LHCN-M2 (cell line): ENCODE measurements at regions not wholly inside any gene's neighbourhood (a gene's known extent, or its start where the extent isn't known, plus 50 kb on each side); places are given as distances from the start of the nearest gene placed in this dataset.

Experiments
- DNase-seq: peaks from one replicate; pipeline ENCODE4 v3.0.0-alpha.2; 2012; ENCODE audit warnings: low read depth

DNA sequence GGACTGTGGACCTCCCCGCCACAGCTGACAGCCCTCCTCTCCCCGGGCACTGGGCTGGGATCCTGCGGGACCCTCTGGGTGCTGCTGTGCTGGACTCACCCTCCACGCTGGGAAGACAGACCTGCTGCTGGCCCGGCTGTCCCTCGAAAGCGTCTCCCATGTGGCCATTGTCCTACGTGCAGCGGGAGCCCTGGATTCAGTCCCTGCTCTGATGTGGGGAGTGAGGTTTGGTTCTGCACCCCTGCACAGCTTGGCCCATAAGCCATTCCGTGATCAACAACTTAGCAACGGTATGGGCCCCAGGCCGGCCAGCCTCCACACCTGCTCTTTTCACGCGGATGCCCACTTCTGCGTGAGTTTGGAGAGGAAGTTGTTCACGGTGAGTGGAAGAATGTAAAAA is 195.2 kb downstream of the TEX29 start:
- DNase-seq, result no peak

DNA sequence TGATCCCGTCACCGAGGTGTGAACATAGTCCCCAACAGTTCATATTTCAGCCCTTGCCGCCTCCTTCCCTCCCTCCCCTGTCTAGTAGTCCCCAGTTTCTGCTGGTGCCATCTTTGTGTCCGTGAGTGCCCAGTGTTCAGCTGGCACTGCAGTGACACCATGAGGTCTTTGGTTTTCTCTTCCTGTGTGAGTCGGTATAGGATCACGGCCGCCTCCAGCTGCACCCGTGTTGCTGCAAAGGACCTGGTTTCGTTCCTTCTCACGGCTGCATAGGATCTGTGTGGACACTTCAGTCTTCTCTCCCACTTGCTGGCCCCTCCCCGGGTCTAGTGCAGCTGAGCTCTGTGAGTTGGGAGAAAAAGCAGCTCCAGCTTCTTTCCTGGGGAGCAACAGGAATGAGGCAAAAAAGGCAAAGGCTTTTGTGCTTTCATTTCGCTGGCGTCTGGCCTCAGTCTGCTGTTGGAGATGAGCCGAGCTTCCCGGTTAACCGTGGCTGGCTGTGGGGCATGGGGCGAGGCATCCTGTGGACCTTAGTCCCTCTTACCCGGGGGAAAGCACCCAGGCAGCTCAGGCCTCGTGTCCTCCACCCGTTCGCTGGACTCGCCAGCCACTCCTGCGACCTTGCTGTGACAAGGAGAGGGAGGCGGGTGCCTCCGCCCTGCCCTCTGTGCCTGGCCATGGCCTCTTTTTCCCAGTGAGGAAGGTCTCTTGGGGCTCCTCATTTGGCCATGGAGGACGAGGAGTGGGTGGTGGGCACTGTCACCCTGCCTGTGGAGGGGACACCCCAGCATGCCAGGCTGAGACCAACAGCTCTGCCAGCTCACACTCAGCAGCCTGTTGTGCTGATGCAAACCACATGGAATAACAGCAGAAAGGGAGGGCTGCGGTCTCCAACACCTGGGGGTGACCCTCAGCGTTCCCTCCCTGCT is 196.5 kb downstream of the TEX29 start:
- DNase-seq, result no peak

DNA sequence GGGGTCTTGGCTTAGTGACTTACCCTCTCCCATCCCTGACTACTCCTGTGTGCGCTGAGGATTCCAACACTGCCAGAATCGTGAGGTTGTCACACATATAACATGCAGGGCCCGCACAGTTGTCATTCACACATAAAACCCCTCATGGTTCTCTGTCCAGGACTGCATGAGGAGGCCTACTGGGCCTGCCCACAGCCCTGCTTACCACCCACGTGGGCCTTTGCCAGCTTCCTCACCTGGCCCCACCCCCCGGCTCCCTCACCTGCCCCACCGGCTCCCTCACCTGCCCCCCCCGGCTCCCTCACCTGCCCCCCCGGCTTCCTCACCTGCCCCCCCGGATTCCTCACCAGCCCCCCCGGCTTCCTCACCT is 197.2 kb downstream of the TEX29 start:
- DNase-seq, result no peak

DNA sequence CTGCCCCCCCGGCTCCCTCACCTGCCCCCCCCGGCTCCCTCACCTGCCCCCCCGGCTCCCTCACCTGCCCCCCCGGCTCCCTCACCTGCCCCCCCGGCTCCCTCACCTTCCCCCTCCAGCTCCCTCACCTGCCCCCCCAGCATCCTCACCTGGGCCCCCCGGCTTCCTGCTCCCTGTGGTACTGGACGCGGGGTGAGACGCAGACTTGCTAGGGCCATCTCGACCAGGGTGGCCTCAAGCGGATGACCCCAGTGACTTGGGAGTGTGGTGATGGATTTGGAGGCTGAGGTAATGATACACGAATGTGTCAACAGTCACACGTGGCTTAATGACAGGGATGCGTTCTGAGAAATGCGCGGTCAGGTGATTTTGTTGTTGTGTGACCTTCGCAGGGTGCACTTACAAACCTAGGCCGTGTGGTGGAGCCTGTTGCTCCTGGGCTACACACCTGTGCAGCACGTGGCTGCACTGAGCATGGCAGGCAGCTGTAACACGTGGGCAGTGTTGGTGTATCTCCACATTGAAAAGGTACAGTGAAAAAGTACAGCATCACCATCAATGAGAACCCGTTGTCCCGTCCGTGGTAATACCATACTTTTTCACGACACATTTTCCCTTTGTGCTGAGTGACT is 197.8 kb downstream of the TEX29 start:
- DNase-seq, result no peak

DNA sequence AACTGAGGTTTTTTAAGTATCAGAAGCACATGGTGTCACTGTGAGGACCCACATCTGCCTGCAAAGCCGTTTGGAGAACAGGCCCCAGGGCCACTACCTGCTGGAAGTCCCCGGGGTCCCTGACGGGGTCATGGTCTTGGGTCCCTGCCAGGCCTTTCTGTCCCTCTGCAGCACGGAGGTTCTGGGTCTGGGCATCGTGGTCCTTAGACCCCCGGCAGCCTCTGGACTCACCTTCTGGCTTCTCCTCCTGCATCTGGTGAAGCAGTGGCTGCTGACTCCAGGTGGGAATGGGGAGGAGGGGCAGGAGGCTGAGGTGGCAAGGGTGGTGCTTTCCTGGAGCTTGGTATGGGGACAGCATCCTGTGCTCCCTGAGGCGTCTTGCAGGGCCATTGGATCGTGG is 198.6 kb downstream of the TEX29 start:
- DNase-seq, result no peak

DNA sequence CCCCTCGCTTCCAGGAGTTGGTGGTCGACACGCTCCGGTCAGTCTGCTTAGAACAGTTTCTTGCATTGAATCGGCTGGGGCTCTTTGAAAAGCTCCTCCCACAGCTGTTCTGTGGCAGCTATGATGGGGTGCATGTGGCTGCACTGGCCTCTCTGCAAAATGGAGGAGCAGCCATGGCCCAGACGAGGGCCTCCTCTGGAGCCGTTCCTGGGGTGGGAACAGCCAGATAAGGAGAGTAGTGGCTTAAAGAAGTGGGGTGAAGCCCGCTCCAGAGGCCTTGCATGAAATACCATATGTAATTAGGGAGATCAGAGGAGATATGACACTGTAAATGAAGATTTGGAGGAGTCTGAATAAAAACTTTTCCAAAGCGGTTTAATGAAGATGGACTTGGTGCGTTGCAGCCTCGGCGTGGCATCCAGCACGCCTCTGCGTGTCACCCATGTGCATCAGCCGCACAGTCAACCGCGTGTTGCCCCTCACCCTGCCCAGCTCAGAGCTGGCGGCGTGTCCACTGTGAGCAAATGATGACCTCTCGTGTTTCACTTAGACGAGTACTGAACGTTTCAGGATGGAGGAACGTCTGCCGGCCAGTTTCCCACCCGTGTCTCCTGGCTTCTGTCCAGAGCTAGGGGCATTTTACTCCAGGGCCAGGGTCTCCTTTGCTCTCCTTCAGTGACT is 199.2 kb downstream of the TEX29 start:
- no peak for DNase-seq

DNA sequence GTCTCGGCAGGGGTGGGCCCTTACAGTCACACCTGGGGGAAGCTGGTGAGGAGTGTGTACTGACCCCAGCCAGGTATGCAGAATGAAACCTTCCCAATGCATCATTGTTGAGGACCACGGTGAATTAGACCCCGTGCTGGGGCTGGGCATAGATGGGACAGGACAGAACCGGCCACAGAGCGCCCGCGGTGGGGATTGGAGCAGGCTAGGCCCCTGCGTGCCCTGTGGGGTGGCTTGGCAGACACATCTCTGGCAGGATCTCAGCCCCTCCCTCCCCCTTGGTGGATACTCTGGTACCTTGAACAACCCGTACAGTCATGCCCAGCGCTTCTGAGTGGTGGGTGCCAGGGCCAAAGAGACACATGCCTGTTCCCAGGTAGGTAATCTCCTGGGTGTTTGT is 200.6 kb downstream of the TEX29 start:
- no peak for DNase-seq

DNA sequence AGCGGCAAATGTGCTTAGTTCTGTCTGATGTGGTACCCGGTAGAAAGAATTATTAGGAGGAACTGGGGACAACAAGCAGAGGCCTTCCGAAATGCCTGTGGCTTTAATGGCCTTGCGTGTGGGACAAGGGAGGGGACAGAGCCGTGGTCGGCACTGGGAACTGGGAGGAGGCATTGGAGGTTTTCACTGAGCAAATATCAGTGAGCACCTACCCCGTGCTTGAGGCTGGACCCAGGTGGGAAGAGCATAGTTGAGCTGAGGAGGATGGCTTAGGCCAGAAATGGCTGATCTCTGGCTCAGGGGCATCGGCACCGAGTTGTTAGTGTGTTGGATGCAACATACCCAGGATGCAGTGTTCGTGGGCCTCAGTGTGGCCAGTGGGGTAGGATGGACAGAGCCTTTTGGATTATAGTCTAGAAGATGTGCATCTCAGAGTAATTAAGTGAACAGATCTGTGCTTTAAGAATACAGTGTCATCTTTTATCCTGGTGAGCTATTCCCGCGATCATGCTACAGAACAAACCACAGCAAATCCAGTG is 201.3 kb downstream of the TEX29 start:
- DNase-seq, result no peak

DNA sequence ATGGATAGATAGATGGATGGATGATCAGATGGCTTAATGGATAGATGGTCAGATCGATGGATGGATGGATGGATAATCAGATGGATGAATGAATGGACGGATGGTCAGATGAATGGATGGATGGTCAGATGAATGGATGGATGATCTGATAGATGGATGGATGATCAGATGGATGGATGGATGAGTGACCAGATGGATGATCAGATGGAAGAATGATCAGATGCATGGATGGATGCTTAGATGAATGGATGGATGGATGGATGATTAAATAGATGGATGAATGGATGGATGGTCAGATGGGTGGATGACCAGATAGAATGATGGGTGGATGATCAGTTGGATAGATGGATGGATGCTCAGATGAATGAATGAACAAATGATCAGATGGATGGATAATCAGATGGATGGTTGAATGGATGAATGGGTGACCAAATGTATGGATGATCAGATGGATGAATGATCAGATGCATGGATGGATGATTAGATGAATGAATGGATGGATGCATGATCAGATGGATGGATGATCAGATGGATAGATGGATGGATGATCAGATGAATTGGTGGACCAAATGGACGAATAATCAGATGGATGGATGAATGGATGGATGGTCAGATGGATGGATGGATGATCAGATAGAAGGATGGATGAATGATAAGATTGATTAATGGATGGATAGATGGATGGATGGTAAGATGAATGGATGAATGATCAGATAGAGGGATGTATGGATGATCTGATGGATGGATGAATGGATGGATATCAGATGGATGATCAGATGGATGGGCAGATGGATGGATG is 205.1 kb downstream of the TEX29 start:
- no peak for DNase-seq

DNA sequence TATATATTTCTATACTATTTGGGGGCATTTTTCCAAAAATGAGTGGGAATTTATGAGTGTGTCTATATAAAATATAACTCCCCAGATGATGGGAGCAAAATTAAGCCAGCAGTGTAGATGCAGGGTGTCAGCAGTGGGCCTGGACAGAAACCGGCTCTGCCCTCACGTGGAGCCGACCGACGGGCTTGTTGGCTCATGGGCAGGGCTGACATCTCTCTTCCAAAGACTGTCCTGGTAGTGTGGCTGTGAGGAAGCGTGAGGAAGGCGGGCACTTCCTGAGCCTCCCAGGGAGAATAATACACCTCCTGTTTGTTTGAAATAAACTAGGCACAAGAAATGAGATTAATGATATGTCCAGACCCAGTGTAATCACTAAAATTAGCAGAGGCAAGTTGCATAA is 206.5 kb downstream of the TEX29 start:
- DNase-seq, result no peak

DNA sequence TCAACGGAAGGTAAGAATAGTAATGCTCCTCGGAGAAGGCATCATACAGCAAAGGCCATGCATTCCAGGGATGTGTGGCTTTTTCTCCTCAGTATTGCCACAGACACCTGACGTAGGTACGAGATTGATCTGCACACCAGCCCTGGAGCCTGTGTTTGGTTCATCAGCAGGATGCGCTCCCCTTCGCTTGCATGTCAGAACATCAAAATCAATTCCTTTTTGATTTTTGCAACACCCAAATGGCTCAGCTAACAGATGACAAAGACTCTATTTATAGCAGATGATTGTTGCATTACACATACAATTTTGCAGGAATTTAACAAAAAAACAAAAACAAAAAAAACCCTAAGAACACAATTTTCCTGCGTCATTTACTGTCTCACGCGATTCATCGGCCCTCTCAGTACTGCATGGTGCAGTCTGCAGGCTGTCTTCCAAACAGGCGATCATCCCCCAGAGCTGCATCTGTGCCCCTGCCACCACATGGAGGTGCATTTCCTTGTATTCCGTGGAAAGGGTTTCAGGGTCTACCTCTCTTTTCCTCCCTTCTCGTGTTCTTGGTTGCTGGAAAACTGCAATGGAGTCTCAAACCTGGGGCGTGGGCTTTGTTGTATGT is 207.3 kb downstream of the TEX29 start:
- no peak for DNase-seq

DNA sequence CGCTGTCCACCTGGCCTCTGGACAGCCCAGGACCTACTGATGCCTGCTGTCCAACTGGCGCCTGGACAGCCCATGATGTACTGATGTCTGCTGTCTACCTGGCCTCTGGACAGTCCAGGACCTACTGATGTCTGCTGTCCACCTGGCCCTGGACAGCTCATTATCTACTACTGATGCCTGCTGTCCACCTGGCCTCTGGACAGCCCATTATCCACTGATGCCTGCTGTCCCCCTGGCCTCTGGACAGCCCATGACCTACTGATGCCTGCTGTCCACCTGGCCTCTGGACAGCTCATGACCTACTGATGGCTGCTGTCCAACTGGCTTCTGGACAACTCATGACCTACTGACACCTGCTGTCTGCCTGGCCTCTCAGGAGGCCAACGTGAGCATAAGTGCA is 208.1 kb downstream of the TEX29 start:
- no peak for DNase-seq

DNA sequence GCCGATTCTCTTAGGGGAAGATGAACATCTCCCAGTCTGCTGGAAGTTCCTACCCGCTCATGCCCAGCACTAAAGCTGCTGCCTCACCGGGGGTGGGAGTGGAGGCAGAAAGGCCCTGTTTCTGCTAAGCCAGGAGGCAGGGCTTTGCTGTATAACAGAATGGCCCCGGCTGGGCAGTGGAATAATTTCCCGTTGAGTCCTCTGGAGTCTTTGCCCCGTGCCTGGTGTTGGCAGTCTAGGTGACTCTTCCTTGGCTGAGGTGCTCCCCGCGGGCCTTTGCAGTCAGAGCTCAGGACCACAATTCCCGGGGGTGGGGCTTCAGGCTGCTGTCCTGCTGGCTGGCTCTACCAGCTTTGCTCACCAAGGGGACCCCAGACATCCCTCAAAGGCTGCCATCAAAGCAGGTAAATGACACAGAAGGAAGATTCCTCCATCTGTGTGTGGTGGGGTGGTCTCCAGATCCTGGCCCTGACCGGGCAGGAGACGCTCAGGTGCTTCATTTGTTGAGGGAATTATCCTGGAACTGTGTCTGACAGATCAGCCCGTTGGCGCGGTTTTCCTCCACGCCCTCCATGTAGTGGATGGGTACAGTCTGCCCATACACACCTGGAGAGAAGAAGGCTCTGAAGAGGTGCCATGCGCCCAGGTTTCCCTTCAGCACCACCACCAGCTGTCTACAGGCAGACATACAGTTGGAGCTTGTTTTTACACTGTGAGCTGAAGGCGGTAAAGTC is 209.9 kb downstream of the TEX29 start:
- no peak for DNase-seq

DNA sequence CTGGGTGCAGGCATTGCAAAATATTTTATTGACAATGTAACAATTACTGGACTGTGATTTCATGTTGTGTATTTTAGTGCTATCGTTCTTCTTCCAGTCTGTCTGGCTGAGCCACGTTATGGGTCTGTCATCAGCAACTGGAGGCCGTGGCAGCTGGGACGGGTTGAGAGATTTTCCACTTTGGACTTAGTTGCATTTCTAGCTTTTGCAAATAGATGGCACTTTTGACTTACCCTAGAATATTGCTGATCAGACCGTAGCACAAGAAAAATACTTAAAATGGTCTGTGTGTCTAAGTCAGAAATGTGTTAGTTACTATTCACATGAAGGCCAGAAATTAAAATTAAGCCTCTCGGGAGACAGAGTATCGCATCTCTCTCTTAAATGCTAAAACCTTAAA is 211.1 kb downstream of the TEX29 start:
- DNase-seq, result no peak

DNA sequence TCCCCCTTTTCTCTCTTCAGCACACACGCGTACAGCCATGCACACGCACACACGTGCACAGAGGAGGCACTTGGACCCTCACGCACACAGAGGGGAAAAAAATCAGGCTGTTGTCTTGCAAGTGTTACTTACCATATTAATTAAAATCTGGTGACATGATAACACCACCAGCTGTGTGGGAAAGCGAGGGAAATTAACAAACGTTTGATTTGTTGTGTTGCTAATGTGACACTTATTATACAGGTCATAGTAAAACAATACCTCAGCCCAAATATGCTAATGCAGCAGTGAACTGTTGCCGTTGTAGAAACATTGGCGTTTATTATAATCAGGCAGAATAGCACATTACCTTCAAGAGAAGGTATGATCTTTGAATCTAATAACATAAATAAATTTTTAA is 211.7 kb downstream of the TEX29 start:
- no peak for DNase-seq

DNA sequence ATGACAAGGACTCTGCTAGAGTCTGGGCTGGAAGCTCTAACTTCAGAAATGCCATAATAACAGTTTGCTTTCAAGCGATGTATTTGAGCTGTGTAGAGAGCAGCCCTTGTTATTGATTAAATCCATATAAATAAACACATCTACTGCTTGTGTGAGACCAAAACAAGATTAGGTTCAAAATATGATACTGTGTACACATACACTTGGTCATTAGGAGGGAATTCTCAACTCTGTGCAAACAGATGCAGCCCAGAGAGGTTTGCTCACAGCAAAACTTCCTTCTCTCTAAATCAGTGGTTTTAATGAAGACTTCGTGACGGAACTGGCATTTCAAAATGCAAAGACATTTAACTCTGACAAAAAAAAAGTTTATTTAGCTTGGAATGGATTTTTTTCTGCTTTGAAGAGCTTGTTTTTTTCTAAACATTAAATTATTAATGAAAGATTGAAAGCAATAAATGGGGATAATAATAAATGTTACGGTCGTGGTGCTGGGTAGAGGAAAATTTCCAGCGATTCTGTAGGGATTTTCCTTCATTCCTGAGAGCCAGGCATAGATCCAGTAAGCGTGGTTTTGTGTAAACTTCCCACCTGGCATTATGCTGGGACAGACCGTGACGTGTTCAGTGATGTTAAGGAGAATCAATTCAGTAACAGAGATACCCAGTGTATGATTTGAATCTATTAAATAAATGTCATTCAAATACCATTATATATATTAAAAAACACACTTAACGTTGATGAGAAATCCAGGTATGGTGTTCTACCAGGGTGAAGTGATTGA is 213.7 kb downstream of the TEX29 start:
- DNase-seq, result no peak

DNA sequence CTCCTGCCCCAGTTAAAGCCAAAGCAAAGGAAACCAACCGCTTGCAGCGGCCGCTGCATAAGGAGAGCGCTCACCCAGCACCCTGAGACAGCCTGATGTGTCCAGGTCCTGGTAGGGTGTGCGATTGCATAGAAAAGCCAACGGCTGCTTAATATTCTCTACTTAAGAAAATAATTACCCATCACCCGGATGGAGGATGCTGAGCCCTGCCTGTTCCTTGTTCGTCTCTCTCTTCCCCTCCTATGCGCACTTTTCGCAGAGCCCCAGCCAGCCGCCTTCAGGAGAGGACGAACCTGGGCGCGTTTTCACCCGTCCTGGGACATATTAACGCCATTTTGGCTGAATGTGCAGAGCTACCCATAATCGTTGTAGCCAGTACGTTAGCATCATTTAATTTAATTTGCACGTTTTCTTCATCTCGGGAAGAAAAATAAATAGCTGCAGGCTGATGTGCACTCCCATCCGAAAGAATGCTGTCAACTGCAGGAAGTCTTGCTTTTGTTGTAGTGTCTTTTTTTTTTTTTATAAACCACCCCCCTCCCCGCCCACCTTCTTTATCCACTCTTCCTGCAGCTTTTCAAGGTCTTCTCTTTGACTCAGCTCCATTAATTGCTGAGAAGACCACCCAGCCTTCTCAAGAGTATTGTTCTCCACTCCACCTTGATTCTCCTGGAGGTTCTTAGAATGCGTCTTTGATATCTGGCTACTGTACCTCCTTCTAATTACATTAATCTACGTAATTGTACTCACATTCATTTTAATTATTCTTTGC is 214.5 kb downstream of the TEX29 start:
- DNase-seq, result no peak

DNA sequence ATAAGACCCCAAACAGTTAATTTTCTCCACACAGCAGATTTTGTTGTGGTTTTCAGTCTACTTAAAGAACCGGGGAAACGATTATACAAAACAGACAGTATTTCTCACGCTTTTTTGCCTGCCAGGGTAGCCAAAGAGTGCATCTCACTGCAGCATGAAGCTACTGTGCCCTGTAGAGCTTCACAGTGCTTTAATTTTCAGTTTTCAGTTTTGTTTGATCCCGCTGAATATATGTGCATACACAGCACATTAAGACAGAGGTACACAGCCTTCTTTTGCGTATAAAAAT is 215.0 kb downstream of the TEX29 start:
- no peak for DNase-seq

DNA sequence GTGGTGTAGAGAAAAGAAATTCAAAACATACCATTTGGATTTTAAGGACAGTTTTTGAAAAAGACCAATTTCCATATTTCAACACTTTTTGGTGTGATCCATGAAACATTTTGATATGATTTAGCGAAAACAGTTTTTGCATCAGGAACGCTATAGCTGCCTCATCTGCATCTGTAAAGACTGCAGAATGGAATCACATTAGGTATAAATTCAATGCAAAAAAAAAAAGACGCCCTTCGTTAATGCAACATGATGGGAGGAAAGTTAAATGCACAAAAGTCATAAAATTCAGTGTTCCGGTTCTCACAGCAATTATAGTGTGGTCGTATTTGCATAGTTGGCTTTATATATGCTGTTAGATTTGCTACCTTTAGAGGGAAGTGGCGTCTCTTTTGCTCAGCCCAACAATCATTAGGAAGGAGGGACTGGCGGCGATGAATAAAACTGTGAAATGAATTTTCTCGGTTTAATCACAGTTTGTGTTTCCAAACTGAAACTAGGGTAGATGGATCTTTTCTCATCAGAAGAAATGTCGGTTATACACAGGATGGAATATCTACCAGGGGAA is 215.7 kb downstream of the TEX29 start:
- no peak for DNase-seq
